ENCODE measurements at regions not wholly inside any gene's neighbourhood (a gene's known extent, or its start where the extent isn't known, plus 50 kb on each side); places are given as distances from the start of the nearest gene placed in this dataset.

GRCh38 chr20:51097351-51098120, 74.6 kb upstream of the KCNG1 start:
- TF ChIP-seq POLR2A (IDR thresholded peaks at IDR 0.05; ENCODE audit: low read depth, low read length) (no peak), TAF1 (IDR thresholded peaks at IDR 0.05; ENCODE audit: borderline replicate concordance, low read depth, low read length) (no peak), POLR2AphosphoS5 (IDR thresholded peaks at IDR 0.05; ENCODE audit: low read depth, low read length) (no peak)
